Ovary (tissue), 3 donors: ENCODE measurements at regions not wholly inside any gene's neighbourhood (a gene's known extent, or its start where the extent isn't known, plus 50 kb on each side); places are given as distances from the start of the nearest gene placed in this dataset.

ENCODE experiments used
- CTCF ChIP-seq, 3 donors: fragments of 450-650 bp in 2 of 3; fragments of 200-600 bp in 1 of 3; IDR thresholded peaks; one replicate each; pipeline versions ENCODE4 v1.5.1 to v1.8.0; 2016 to 2022; ENCODE audit warnings: antibody characterized with exemption in 3 of 3, mild to moderate bottlenecking in 1 of 3
- POLR2A ChIP-seq: fragments of 450-650 bp; IDR thresholded peaks from one replicate; pipeline ENCODE4 v1.6.1; 2017; ENCODE audit warnings: antibody characterized with exemption, mild to moderate bottlenecking, moderate library complexity
- donor health status: DM: no; HTN: no; CAD: no.

GRCh38 chr20:46820682-46821081 is 74.0 kb upstream of the EYA2 start:
- TF ChIP-seq POLR2A (no peak), CTCF (IDR thresholded peaks at IDR 0.05) (no peak)
